Type B pancreatic cell (in vitro differentiated cells): ENCODE measurements at regions not wholly inside any gene's neighbourhood (a gene's known extent, or its start where the extent isn't known, plus 50 kb on each side); places are given as distances from the start of the nearest gene placed in this dataset.

ENCODE experiments used
- DNase-seq: peaks from one replicate; pipeline ENCODE4 v3.0.0; 2021; ENCODE audit warnings: mixed read lengths; ENCODE audit not compliant: unreplicated experiment; ENCODE audit errors: extremely low spot score
- H3K27ac Mint-ChIP-seq: 2 replicates; pipeline ENCODE4 v1.8.0; 2021; ENCODE audit warnings: mild to moderate bottlenecking, mixed read lengths
- H3K27me3 Mint-ChIP-seq: 2 replicates; pipeline ENCODE4 v1.8.0; 2021; ENCODE audit warnings: mixed read lengths
- H3K36me3 Mint-ChIP-seq: 2 replicates; pipeline ENCODE4 v1.8.0; 2021; ENCODE audit warnings: mixed read lengths
- H3K4me1 Mint-ChIP-seq: one replicate; pipeline ENCODE4 v1.8.0; 2021; ENCODE audit warnings: mixed read lengths; ENCODE audit not compliant: unreplicated experiment
- H3K4me3 Mint-ChIP-seq: 2 replicates; pipeline ENCODE4 v1.8.0; 2021; ENCODE audit warnings: mild to moderate bottlenecking, mixed read lengths
- H3K9me3 Mint-ChIP-seq: 2 replicates; pipeline ENCODE4 v1.8.0; 2021; ENCODE audit warnings: mixed read lengths
- CTCF ChIP-seq: fragments of 200-600 bp; sonication (generic); conservative IDR thresholded peaks from 2 replicates; pipeline ENCODE4 v1.5.0; 2021; ENCODE audit warnings: antibody characterized with exemption, mild to moderate bottlenecking

DNA sequence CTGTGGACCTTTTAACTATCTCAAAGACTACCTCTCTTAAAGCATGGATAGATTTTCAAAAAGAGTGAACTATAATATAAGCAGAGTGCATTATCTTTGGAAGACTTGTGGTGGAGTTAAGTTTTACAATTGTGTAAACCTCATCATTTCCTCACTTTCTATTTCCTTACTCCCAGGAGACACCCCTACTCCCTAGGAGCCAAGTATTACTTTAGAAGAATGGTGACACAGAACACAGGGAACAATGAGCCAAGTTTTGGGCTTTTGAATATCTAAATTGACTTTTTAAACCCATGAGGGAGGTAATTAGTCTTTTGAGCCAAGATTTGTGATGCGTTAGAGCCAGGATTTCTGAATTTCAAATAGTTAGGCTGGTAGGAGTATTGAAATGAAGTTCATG lies 78.9 kb upstream of the UNC5C start:
- H3K36me3 Mint-ChIP-seq: no peaks in the 10 kb centered on the region
- TF ChIP-seq CTCF: no peak
- H3K27ac Mint-ChIP-seq: no peak overlapping the region
- H3K9me3 Mint-ChIP-seq: no peaks in the 10 kb centered on the region
- no peaks in the 10 kb centered on the region for H3K27me3 Mint-ChIP-seq
- peaks cover 5% of the 10 kb centered on the region for H3K4me1 Mint-ChIP-seq
- no peak for DNase-seq
- no peak overlapping the region for H3K4me3 Mint-ChIP-seq

DNA sequence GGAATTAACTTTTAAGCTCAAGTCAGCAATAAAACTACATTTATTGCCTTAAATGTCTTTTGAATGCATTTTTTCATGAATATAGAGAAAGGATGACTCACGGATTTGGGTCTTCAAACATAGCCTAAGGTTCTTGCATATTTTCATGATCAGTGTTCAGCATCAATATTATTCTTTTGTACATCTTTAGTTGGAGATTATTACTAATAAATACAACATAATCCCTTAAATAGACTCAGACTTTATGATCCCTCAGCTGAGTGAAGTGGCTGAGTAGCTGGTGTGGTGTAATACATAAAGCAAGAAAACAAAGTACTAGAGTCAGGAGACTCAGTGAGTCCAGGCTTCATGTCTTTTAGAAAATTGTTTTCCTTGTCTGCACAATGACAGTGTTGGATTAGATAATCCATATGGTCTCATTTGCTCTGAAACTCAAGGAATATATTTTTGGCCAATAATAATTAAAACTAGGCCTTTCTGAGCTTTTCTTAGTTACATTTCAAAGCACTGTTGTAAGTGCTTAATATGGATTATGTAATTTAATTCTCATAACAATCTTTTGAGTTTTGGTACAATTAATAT lies 78.3 kb upstream of the UNC5C start:
- no peak for TF ChIP-seq CTCF
- no peak overlapping the region for H3K4me3 Mint-ChIP-seq
- H3K27me3 Mint-ChIP-seq: no peaks in the 10 kb centered on the region
- no peaks in the 10 kb centered on the region for H3K9me3 Mint-ChIP-seq
- DNase-seq: no peak
- no peak overlapping the region for H3K27ac Mint-ChIP-seq
- peaks cover 5% of the 10 kb centered on the region for H3K4me1 Mint-ChIP-seq
- no peaks in the 10 kb centered on the region for H3K36me3 Mint-ChIP-seq

GRCh38 chr4:95625020-95625419 lies 76.2 kb upstream of the UNC5C start:
- Mint-ChIP-seq H3K27me3 (no peaks in the 10 kb centered on the region), H3K36me3 (no peaks in the 10 kb centered on the region), H3K27ac (no peak overlapping the region), H3K4me1 (peaks cover 5% of the 10 kb centered on the region), H3K9me3 (no peaks in the 10 kb centered on the region), H3K4me3 (no peak overlapping the region)
- no peak for DNase-seq
- no peak for TF ChIP-seq CTCF

GRCh38 chr4:95619525-95620443 lies 71.0 kb upstream of the UNC5C start:
- Mint-ChIP-seq H3K4me3 (no peak overlapping the region), H3K27me3 (no peaks in the 10 kb centered on the region), H3K4me1 (no peaks in the 10 kb centered on the region), H3K9me3 (no peaks in the 10 kb centered on the region), H3K27ac (no peak overlapping the region), H3K36me3 (no peaks in the 10 kb centered on the region)
- no peak for TF ChIP-seq CTCF
- no peak for DNase-seq

GRCh38 chr4:95614684-95615205 lies 66.0 kb upstream of the UNC5C start:
- no peak overlapping the region for H3K27ac Mint-ChIP-seq
- no peak overlapping the region for H3K4me3 Mint-ChIP-seq
- H3K36me3 Mint-ChIP-seq: no peaks in the 10 kb centered on the region
- no peaks in the 10 kb centered on the region for H3K27me3 Mint-ChIP-seq
- TF ChIP-seq CTCF: no peak
- DNase-seq: no peak
- no peaks in the 10 kb centered on the region for H3K9me3 Mint-ChIP-seq
- no peaks in the 10 kb centered on the region for H3K4me1 Mint-ChIP-seq
